ENCODE measurements at regions not wholly inside any gene's neighbourhood (a gene's known extent, or its start where the extent isn't known, plus 50 kb on each side); places are given as distances from the start of the nearest gene placed in this dataset.

GRCh38 chr15:81859737-81860516 lies 185.9 kb downstream of the MEX3B start:
- Histone ChIP-seq H3K9me3 (no peaks in the 10 kb centered on the region), H3K4me3 (no peak overlapping the region)
- no peak for DNase-seq

GRCh38 chr15:81858586-81858985 lies 187.2 kb downstream of the MEX3B start:
- Histone ChIP-seq H3K27me3 (no peaks in the 10 kb centered on the region), H3K36me3 (no peaks in the 10 kb centered on the region), H3K9me3 (no peaks in the 10 kb centered on the region), H3K4me3 (no peak overlapping the region)
- DNase-seq: no peak

More at GRCh38 chr15:81859737-81860516, 185.9 kb downstream of the MEX3B start:
- Histone ChIP-seq H3K27me3 (no peaks in the 10 kb centered on the region), H3K36me3 (no peaks in the 10 kb centered on the region)

GRCh38 chr15:81858136-81858535 lies 187.7 kb downstream of the MEX3B start:
- Histone ChIP-seq H3K36me3 (no peaks in the 10 kb centered on the region), H3K27me3 (no peaks in the 10 kb centered on the region), H3K4me3 (no peak overlapping the region), H3K9me3 (no peaks in the 10 kb centered on the region)
- DNase-seq: no peak

GRCh38 chr15:81856634-81857026 lies 189.2 kb downstream of the MEX3B start:
- Histone ChIP-seq H3K4me3 (no peak overlapping the region), H3K9me3 (no peaks in the 10 kb centered on the region), H3K27me3 (no peaks in the 10 kb centered on the region), H3K36me3 (no peaks in the 10 kb centered on the region)
- no peak for DNase-seq

GRCh38 chr15:81856001-81856633 lies 189.7 kb downstream of the MEX3B start:
- DNase-seq: no peak
- H3K4me3 ChIP-seq: no peak overlapping the region
- H3K27me3 ChIP-seq: no peaks in the 10 kb centered on the region
- H3K9me3 ChIP-seq: no peaks in the 10 kb centered on the region
- no peaks in the 10 kb centered on the region for H3K36me3 ChIP-seq

- no peaks in the 10 kb centered on the region for H3K9me3 ChIP-seq
- no peaks in the 10 kb centered on the region for H3K36me3 ChIP-seq
- no peak for DNase-seq
- no peak overlapping the region for H3K4me3 ChIP-seq
- H3K27me3 ChIP-seq: no peaks in the 10 kb centered on the region
Measured at GRCh38 chr15:81853150-81853748, 192.6 kb downstream of the MEX3B start.

GRCh38 chr15:81852411-81853149 lies 193.2 kb downstream of the MEX3B start:
- no peak for DNase-seq
- no peaks in the 10 kb centered on the region for H3K9me3 ChIP-seq
- H3K36me3 ChIP-seq: no peaks in the 10 kb centered on the region
- H3K27me3 ChIP-seq: peaks cover 3% of the 10 kb centered on the region; the same call in 1 of the 2 replicates
- H3K4me3 ChIP-seq: no peak overlapping the region

GRCh38 chr15:81851757-81852156 lies 194.1 kb downstream of the MEX3B start:
- DNase-seq: no peak
- Histone ChIP-seq H3K27me3 (peaks cover 3% of the 10 kb centered on the region; the same call in 1 of the 2 replicates), H3K36me3 (no peaks in the 10 kb centered on the region), H3K9me3 (no peaks in the 10 kb centered on the region), H3K4me3 (no peak overlapping the region)

- peaks cover 3% of the 10 kb centered on the region; the same call in 1 of the 2 replicates for H3K27me3 ChIP-seq
- H3K36me3 ChIP-seq: no peaks in the 10 kb centered on the region
- DNase-seq: no peak
- H3K4me3 ChIP-seq: no peak overlapping the region
- no peaks in the 10 kb centered on the region for H3K9me3 ChIP-seq
Measured at GRCh38 chr15:81851325-81851724, 194.5 kb downstream of the MEX3B start.

GRCh38 chr15:81849289-81849688 lies 196.5 kb downstream of the MEX3B start:
- H3K27me3 ChIP-seq: peaks cover 3% of the 10 kb centered on the region; the same call in 1 of the 2 replicates
- H3K4me3 ChIP-seq: no peak overlapping the region
- DNase-seq: no peak
- no peaks in the 10 kb centered on the region for H3K9me3 ChIP-seq
- no peaks in the 10 kb centered on the region for H3K36me3 ChIP-seq

- Histone ChIP-seq H3K36me3 (no peaks in the 10 kb centered on the region), H3K9me3 (no peaks in the 10 kb centered on the region), H3K27me3 (peaks cover 3% of the 10 kb centered on the region; the same call in 1 of the 2 replicates), H3K4me3 (no peak overlapping the region)
- DNase-seq: no peak
Measured at GRCh38 chr15:81848701-81849100, 197.1 kb downstream of the MEX3B start.

GRCh38 chr15:81843757-81844407 lies 201.9 kb downstream of the MEX3B start:
- Histone ChIP-seq H3K27me3 (peaks cover 3% of the 10 kb centered on the region; the same call in 1 of the 2 replicates), H3K9me3 (no peaks in the 10 kb centered on the region), H3K36me3 (no peaks in the 10 kb centered on the region), H3K4me3 (no peak overlapping the region)
- no peak for DNase-seq

- Histone ChIP-seq H3K36me3 (no peaks in the 10 kb centered on the region), H3K9me3 (no peaks in the 10 kb centered on the region), H3K4me3 (no peak overlapping the region), H3K27me3 (peaks cover 3% of the 10 kb centered on the region; the same call in 1 of the 2 replicates)
- no peak for DNase-seq
Measured at GRCh38 chr15:81843226-81843625, 202.6 kb downstream of the MEX3B start.

- no peaks in the 10 kb centered on the region for H3K36me3 ChIP-seq
- H3K4me3 ChIP-seq: no peak overlapping the region
- H3K27me3 ChIP-seq: no peaks in the 10 kb centered on the region
- H3K9me3 ChIP-seq: no peaks in the 10 kb centered on the region
- DNase-seq: no peak
Measured at GRCh38 chr15:81839387-81839786, 206.4 kb downstream of the MEX3B start.

- Histone ChIP-seq H3K9me3 (no peaks in the 10 kb centered on the region), H3K4me3 (no peak overlapping the region), H3K36me3 (no peaks in the 10 kb centered on the region), H3K27me3 (no peaks in the 10 kb centered on the region)
- DNase-seq: no peak
Measured at GRCh38 chr15:81835731-81836130, 210.1 kb downstream of the MEX3B start.

- no peaks in the 10 kb centered on the region for H3K36me3 ChIP-seq
- no peak for DNase-seq
- no peaks in the 10 kb centered on the region for H3K27me3 ChIP-seq
- H3K9me3 ChIP-seq: no peaks in the 10 kb centered on the region; the same call in 1 of the 2 replicates
- H3K4me3 ChIP-seq: no peak overlapping the region
Measured at GRCh38 chr15:81830520-81830919, 215.3 kb downstream of the MEX3B start.

Measured in MG63 (cell line).